Sigmoid colon (tissue), 4 donors: ENCODE measurements at regions not wholly inside any gene's neighbourhood (a gene's known extent, or its start where the extent isn't known, plus 50 kb on each side); places are given as distances from the start of the nearest gene placed in this dataset.

Experiments used
- EP300 ChIP-seq, 4 donors: sonication (generic); formaldehyde crosslinking; IDR thresholded peaks; one replicate each; pipeline ENCODE4 v1.6.1; 2017; ENCODE audit warnings: antibody characterized with exemption in 4 of 4
- POLR2A ChIP-seq, 2 donors: fragments of 450-650 bp; IDR thresholded peaks; one replicate each; pipeline ENCODE4 v1.6.1; 2016; ENCODE audit warnings: antibody characterized with exemption in 2 of 2, mild to moderate bottlenecking in 2 of 2, moderate library complexity in 2 of 2
- TF ChIP-seq, protein P1 (sequence below), 4 experiments: fragments of 450-650 bp in 3 of 4; fragments of 200-600 bp in 1 of 4; IDR thresholded peaks; one replicate each; pipeline ENCODE4 v1.5.1; 2016 to 2019; ENCODE audit warnings: antibody characterized with exemption in 4 of 4, mild to moderate bottlenecking in 3 of 4, moderate library complexity in 2 of 4

- TF ChIP-seq, protein P1, sequence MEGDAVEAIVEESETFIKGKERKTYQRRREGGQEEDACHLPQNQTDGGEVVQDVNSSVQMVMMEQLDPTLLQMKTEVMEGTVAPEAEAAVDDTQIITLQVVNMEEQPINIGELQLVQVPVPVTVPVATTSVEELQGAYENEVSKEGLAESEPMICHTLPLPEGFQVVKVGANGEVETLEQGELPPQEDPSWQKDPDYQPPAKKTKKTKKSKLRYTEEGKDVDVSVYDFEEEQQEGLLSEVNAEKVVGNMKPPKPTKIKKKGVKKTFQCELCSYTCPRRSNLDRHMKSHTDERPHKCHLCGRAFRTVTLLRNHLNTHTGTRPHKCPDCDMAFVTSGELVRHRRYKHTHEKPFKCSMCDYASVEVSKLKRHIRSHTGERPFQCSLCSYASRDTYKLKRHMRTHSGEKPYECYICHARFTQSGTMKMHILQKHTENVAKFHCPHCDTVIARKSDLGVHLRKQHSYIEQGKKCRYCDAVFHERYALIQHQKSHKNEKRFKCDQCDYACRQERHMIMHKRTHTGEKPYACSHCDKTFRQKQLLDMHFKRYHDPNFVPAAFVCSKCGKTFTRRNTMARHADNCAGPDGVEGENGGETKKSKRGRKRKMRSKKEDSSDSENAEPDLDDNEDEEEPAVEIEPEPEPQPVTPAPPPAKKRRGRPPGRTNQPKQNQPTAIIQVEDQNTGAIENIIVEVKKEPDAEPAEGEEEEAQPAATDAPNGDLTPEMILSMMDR (IDR thresholded peaks at IDR 0.05) = no peak
- no peak for TF ChIP-seq EP300 (IDR thresholded peaks at IDR 0.05)
- TF ChIP-seq POLR2A (IDR thresholded peaks at IDR 0.05) = no peak
These were observed 131.4 kb upstream of the LINGO1 start for GRCh38 chr15:77764095-77764494.
